GM20431 (cell line): ENCODE measurements at regions not wholly inside any gene's neighbourhood (a gene's known extent, or its start where the extent isn't known, plus 50 kb on each side); places are given as distances from the start of the nearest gene placed in this dataset.

Experiments used
- in situ Hi-C: fragments of 300-500 bp; cut with MseI, MboI; formaldehyde crosslinking; loops from one replicate; pipeline ENCODE4 v1.15.0; 2020; ENCODE audit warnings: low sequenced_read_pairs; ENCODE audit not compliant: unreplicated experiment

- in situ Hi-C loops, result no loop called here
Observed at GRCh38 chr7:67407392-67408071, 410.9 kb downstream of the TYW1 start.

- in situ Hi-C loops, result no loop called here
Observed at GRCh38 chr7:67408109-67408508, 411.5 kb downstream of the TYW1 start.

- in situ Hi-C loops, result no loop called here
Observed at GRCh38 chr7:67413670-67414069, 417.0 kb downstream of the TYW1 start.

GRCh38 chr7:67414858-67415257, 418.2 kb downstream of the TYW1 start:
- in situ Hi-C loops, result no loop called here

GRCh38 chr7:67422601-67423000, 426.0 kb downstream of the TYW1 start:
- in situ Hi-C loops, result no loop called here

- in situ Hi-C loops, result no loop called here
Observed at GRCh38 chr7:67423065-67423464, 426.4 kb downstream of the TYW1 start.

GRCh38 chr7:67426654-67427053, 430.0 kb downstream of the TYW1 start:
- in situ Hi-C loops, result no loop called here

- in situ Hi-C loops, result no loop called here
Observed at GRCh38 chr7:67429735-67430134, 433.1 kb downstream of the TYW1 start.

- in situ Hi-C loops, result no loop called here
Observed at GRCh38 chr7:67432536-67433234, 436.1 kb downstream of the TYW1 start.

- in situ Hi-C loops, result no loop called here
Observed at GRCh38 chr7:67435894-67436535, 439.4 kb downstream of the TYW1 start.

GRCh38 chr7:67438198-67438882, 441.7 kb downstream of the TYW1 start:
- in situ Hi-C loops, result no loop called here

- in situ Hi-C loops, result no loop called here
Observed at GRCh38 chr7:67438913-67439505, 442.4 kb downstream of the TYW1 start.

- in situ Hi-C loops, result no loop called here
Observed at GRCh38 chr7:67440321-67440720, 443.7 kb downstream of the TYW1 start.

GRCh38 chr7:67445728-67446127, 449.1 kb downstream of the TYW1 start:
- in situ Hi-C loops, result no loop called here

GRCh38 chr7:67447297-67447696, 450.7 kb downstream of the TYW1 start:
- in situ Hi-C loops, result no loop called here

- in situ Hi-C loops, result no loop called here
Observed at GRCh38 chr7:67448271-67448670, 451.6 kb downstream of the TYW1 start.

GRCh38 chr7:67450171-67450570, 453.5 kb downstream of the TYW1 start:
- in situ Hi-C loops, result no loop called here

- in situ Hi-C loops, result no loop called here
Observed at GRCh38 chr7:67451306-67451705, 454.7 kb downstream of the TYW1 start.

GRCh38 chr7:67452516-67453026, 455.9 kb downstream of the TYW1 start:
- in situ Hi-C loops, result no loop called here
